ENCODE measurements at regions not wholly inside any gene's neighbourhood (a gene's known extent, or its start where the extent isn't known, plus 50 kb on each side); places are given as distances from the start of the nearest gene placed in this dataset.
"Not testable (repeated sequence)": the region's sequence is repeated elsewhere in the genome, so short reads cannot be mapped to it uniquely, and the experiment has no call there.

DNA sequence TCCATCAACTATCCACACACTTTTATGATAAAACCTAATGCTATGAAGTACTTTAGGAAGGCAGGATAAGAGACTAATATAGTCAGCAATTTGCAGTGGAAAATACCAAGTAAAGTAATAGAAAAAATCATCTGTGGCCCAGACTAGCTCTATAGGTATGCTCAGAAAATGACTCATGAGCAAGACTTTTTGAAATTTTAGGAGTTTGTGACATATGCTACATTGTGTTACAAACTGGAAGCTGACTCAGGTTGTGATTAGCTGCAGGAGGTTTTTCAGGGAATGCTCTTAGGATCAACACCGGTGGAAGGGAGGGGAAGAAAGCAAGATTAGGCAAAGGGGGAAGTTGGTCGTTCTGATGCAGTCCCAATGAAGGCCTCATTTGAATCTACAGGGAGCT is 56.1 kb downstream of the FEZF1 start:
- H3K4me3 ChIP-seq (ENCODE audit: low read length in 2 of 2), result no peak overlapping the region
- no peak for DNase-seq (ENCODE audit: low read depth in 6 of 9, low spot score in 9 of 9)
- H3K36me3 ChIP-seq (ENCODE audit: control insufficient read depth in 2 of 2, insufficient read depth in 2 of 2, low read length in 1 of 2), result no peaks in the 10 kb centered on the region
- no peaks in the 10 kb centered on the region for H3K27me3 ChIP-seq (ENCODE audit: control insufficient read depth in 2 of 2, insufficient read depth in 1 of 2, low read length in 1 of 2)
- WGBS, result 39% methylated on average over 2 of the region's 2 CpGs
- H3K27ac ChIP-seq (ENCODE audit: low read depth in 1 of 2, low read length in 1 of 2), result no peak overlapping the region
- H3K9me3 ChIP-seq (ENCODE audit: control insufficient read depth in 2 of 2, insufficient read depth in 1 of 2, low read length in 1 of 2), result no peaks in the 10 kb centered on the region
- H3K4me1 ChIP-seq (ENCODE audit: control insufficient read depth in 2 of 2, insufficient read depth in 2 of 2, low read length in 2 of 2), result no peaks in the 10 kb centered on the region

DNA sequence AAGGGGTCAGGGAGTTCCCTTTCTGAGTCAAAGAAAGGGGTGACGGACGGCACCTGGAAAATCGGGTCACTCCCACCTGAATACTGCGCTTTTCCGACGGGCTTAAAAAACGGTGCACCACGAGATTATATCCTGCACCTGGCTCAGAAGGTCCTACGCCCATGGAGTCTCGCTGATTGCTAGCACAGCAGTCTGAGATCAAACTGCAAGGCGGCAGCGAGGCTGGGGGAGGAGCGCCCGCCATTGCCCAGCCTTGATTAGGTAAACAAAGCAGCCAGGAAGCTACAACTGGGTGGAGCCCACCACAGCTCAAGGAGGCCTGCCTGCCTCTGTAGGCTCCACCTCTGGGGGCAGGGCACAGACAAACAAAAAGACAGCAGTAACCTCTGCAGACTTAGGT is 65.8 kb downstream of the FEZF1 start:
- not testable (repeated sequence) for H3K27me3 ChIP-seq (ENCODE audit: control insufficient read depth in 2 of 2, insufficient read depth in 1 of 2, low read length in 1 of 2); H3K9me3 ChIP-seq (ENCODE audit: control insufficient read depth in 2 of 2, insufficient read depth in 1 of 2, low read length in 1 of 2); H3K36me3 ChIP-seq (ENCODE audit: control insufficient read depth in 2 of 2, insufficient read depth in 2 of 2, low read length in 1 of 2); H3K4me1 ChIP-seq (ENCODE audit: control insufficient read depth in 2 of 2, insufficient read depth in 2 of 2, low read length in 2 of 2); H3K27ac ChIP-seq (ENCODE audit: low read depth in 1 of 2, low read length in 1 of 2); DNase-seq (ENCODE audit: low read depth in 6 of 9, low spot score in 9 of 9); H3K4me3 ChIP-seq (ENCODE audit: low read length in 2 of 2)
- 93% methylated on average over 14 of the region's 14 CpGs for WGBS

- H3K4me1 ChIP-seq (ENCODE audit: control insufficient read depth in 2 of 2, insufficient read depth in 2 of 2, low read length in 2 of 2); H3K4me3 ChIP-seq (ENCODE audit: low read length in 2 of 2); H3K27ac ChIP-seq (ENCODE audit: low read depth in 1 of 2, low read length in 1 of 2); DNase-seq (ENCODE audit: low read depth in 6 of 9, low spot score in 9 of 9); H3K9me3 ChIP-seq (ENCODE audit: control insufficient read depth in 2 of 2, insufficient read depth in 1 of 2, low read length in 1 of 2); H3K36me3 ChIP-seq (ENCODE audit: control insufficient read depth in 2 of 2, insufficient read depth in 2 of 2, low read length in 1 of 2); H3K27me3 ChIP-seq (ENCODE audit: control insufficient read depth in 2 of 2, insufficient read depth in 1 of 2, low read length in 1 of 2): not testable (repeated sequence)
- WGBS, result 96% methylated on average over 13 of the region's 13 CpGs
Measured at GRCh38 chr7:122238297-122238696, 66.3 kb downstream of the FEZF1 start.

- H3K4me1 ChIP-seq (ENCODE audit: control insufficient read depth in 2 of 2, insufficient read depth in 2 of 2, low read length in 2 of 2), result no peaks in the 10 kb centered on the region
- H3K27ac ChIP-seq (ENCODE audit: low read depth in 1 of 2, low read length in 1 of 2), result no peak overlapping the region
- H3K27me3 ChIP-seq (ENCODE audit: control insufficient read depth in 2 of 2, insufficient read depth in 1 of 2, low read length in 1 of 2), result no peaks in the 10 kb centered on the region
- H3K9me3 ChIP-seq (ENCODE audit: control insufficient read depth in 2 of 2, insufficient read depth in 1 of 2, low read length in 1 of 2), result no peaks in the 10 kb centered on the region
- DNase-seq (ENCODE audit: low read depth in 6 of 9, low spot score in 9 of 9), result no peak
- no peak overlapping the region for H3K4me3 ChIP-seq (ENCODE audit: low read length in 2 of 2)
- H3K36me3 ChIP-seq (ENCODE audit: control insufficient read depth in 2 of 2, insufficient read depth in 2 of 2, low read length in 1 of 2), result no peaks in the 10 kb centered on the region
- 94% methylated on average over 3 of the region's 3 CpGs for WGBS
Measured at GRCh38 chr7:122225874-122226273, 78.7 kb downstream of the FEZF1 start.

DNA sequence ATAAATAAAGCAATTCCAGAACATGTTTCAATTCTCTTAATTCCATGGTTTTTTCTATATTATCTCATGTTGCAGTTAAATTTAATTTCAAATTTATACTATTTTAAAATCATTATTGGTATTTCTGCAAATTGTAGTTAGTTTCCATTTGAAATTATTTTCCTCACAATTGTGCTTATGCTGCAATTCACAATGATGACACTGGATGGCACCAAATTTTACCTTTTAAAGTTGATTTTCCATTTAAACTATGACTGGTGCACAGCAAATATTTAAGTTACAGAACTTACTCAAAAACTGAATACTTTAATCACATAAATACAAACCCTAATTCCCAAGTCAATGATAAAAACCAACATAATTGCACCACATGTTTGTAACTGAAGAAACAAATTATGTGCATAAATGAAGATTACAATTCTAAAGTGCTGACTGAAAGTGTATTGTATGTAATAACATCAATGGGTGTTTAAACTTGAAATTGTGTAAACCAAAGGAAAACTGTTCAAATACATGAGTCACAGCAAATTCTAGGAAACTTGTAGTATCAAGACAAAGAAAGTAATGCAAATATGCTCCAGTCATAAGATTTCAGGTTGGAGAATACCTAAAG is 75.3 kb upstream of the AASS start:
- H3K27ac ChIP-seq (ENCODE audit: low read depth in 1 of 2, low read length in 1 of 2), result no peak overlapping the region
- DNase-seq (ENCODE audit: low read depth in 6 of 9, low spot score in 9 of 9), result peak in 1 of 9 donors; percentile 2

DNA sequence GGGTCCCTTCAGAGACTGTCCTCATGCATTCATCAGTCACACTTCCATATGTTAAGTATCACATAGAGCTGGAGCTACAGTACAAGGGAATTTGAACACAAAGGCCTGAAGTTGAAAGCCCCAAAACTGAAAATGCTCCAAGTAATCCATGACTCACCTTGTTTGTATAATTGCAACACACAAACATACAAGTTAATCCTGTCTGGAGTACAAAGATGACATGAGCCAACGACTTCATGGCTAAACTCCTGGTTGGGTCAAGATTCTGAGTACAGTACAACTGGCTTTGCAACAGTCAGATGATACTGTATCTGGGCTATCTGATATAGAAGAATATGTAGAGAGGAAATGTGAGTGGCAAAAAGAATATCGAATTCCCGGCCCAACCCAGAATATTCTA is 73.1 kb upstream of the AASS start:
- no peak overlapping the region for H3K4me3 ChIP-seq (ENCODE audit: low read length in 2 of 2)
- H3K27me3 ChIP-seq (ENCODE audit: control insufficient read depth in 2 of 2, insufficient read depth in 1 of 2, low read length in 1 of 2), result no peaks in the 10 kb centered on the region
- no peaks in the 10 kb centered on the region for H3K4me1 ChIP-seq (ENCODE audit: control insufficient read depth in 2 of 2, insufficient read depth in 2 of 2, low read length in 2 of 2)
- no peak overlapping the region for H3K27ac ChIP-seq (ENCODE audit: low read depth in 1 of 2, low read length in 1 of 2)
- H3K36me3 ChIP-seq (ENCODE audit: control insufficient read depth in 2 of 2, insufficient read depth in 2 of 2, low read length in 1 of 2), result no peaks in the 10 kb centered on the region
- no peak for DNase-seq (ENCODE audit: low read depth in 6 of 9, low spot score in 9 of 9)
- H3K9me3 ChIP-seq (ENCODE audit: control insufficient read depth in 2 of 2, insufficient read depth in 1 of 2, low read length in 1 of 2), result no peaks in the 10 kb centered on the region
- 64% methylated on average over 3 of the region's 3 CpGs for WGBS

More for the DNA sequence above, 75.3 kb upstream of the AASS start:
- Histone ChIP-seq H3K4me3 (ENCODE audit: low read length in 2 of 2) (no peak overlapping the region), H3K4me1 (ENCODE audit: control insufficient read depth in 2 of 2, insufficient read depth in 2 of 2, low read length in 2 of 2) (no peaks in the 10 kb centered on the region), H3K9me3 (ENCODE audit: control insufficient read depth in 2 of 2, insufficient read depth in 1 of 2, low read length in 1 of 2) (no peaks in the 10 kb centered on the region), H3K27me3 (ENCODE audit: control insufficient read depth in 2 of 2, insufficient read depth in 1 of 2, low read length in 1 of 2) (no peaks in the 10 kb centered on the region), H3K36me3 (ENCODE audit: control insufficient read depth in 2 of 2, insufficient read depth in 2 of 2, low read length in 1 of 2) (no peaks in the 10 kb centered on the region)

GRCh38 chr7:122212754-122213153 is 68.7 kb upstream of the AASS start:
- WGBS, result 76% methylated on average over 1 of the region's 1 CpG
- no peak for DNase-seq (ENCODE audit: low read depth in 6 of 9, low spot score in 9 of 9)
- Histone ChIP-seq H3K4me3 (ENCODE audit: low read length in 2 of 2) (no peak overlapping the region), H3K4me1 (ENCODE audit: control insufficient read depth in 2 of 2, insufficient read depth in 2 of 2, low read length in 2 of 2) (no peaks in the 10 kb centered on the region), H3K27me3 (ENCODE audit: control insufficient read depth in 2 of 2, insufficient read depth in 1 of 2, low read length in 1 of 2) (no peaks in the 10 kb centered on the region), H3K27ac (ENCODE audit: low read depth in 1 of 2, low read length in 1 of 2) (no peak overlapping the region), H3K9me3 (ENCODE audit: control insufficient read depth in 2 of 2, insufficient read depth in 1 of 2, low read length in 1 of 2) (no peaks in the 10 kb centered on the region), H3K36me3 (ENCODE audit: control insufficient read depth in 2 of 2, insufficient read depth in 2 of 2, low read length in 1 of 2) (no peaks in the 10 kb centered on the region)

DNA sequence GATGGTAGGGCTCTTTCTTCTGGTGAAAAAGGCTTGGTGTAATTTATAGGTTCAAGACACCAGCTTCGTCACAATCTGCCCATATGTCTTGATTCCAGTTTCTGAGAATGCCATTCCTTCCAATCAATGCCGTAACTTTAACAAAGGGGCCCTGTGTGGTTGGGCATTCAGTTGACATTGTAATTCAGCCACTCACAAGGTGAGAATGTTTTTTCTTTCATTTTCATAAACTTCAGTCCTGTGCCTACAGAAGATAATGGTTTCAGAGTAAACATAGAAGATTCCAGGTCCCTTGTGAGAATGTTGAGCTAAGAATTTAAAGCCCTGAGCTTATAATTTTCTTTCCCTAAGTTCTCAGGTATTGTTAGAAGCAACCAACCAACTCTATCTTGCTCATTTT is 67.3 kb upstream of the AASS start:
- no peaks in the 10 kb centered on the region for H3K27me3 ChIP-seq (ENCODE audit: control insufficient read depth in 2 of 2, insufficient read depth in 1 of 2, low read length in 1 of 2)
- no peaks in the 10 kb centered on the region for H3K4me1 ChIP-seq (ENCODE audit: control insufficient read depth in 2 of 2, insufficient read depth in 2 of 2, low read length in 2 of 2)
- H3K36me3 ChIP-seq (ENCODE audit: control insufficient read depth in 2 of 2, insufficient read depth in 2 of 2, low read length in 1 of 2), result no peaks in the 10 kb centered on the region
- H3K27ac ChIP-seq (ENCODE audit: low read depth in 1 of 2, low read length in 1 of 2), result no peak overlapping the region
- DNase-seq (ENCODE audit: low read depth in 6 of 9, low spot score in 9 of 9), result no peak
- no peak overlapping the region for H3K4me3 ChIP-seq (ENCODE audit: low read length in 2 of 2)
- 81% methylated on average over 2 of the region's 2 CpGs for WGBS
- H3K9me3 ChIP-seq (ENCODE audit: control insufficient read depth in 2 of 2, insufficient read depth in 1 of 2, low read length in 1 of 2), result no peaks in the 10 kb centered on the region

DNA sequence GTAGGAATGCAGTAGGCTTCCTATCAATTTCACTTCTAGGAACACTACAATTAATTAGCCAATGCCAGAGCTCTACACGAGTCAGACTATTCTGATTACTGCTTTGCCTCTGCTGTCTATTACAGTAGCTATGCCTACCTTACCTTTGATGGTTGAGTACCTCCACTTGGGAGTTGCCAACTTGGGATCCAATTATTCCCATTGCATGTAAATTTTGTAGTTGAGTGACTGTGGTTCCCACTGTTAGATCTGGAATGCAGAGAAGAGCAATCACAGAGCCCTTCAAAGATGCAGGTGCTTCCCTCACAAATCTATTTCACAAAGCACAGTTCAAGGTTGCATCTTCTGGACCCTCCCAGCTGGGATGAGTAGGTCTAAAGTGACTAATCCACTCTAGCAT is 62.9 kb upstream of the AASS start:
- H3K4me3 ChIP-seq (ENCODE audit: low read length in 2 of 2), result no peak overlapping the region
- H3K27me3 ChIP-seq (ENCODE audit: control insufficient read depth in 2 of 2, insufficient read depth in 1 of 2, low read length in 1 of 2), result no peaks in the 10 kb centered on the region
- WGBS, result 96% methylated on average over 1 of the region's 1 CpG
- no peaks in the 10 kb centered on the region for H3K36me3 ChIP-seq (ENCODE audit: control insufficient read depth in 2 of 2, insufficient read depth in 2 of 2, low read length in 1 of 2)
- no peaks in the 10 kb centered on the region for H3K9me3 ChIP-seq (ENCODE audit: control insufficient read depth in 2 of 2, insufficient read depth in 1 of 2, low read length in 1 of 2)
- H3K4me1 ChIP-seq (ENCODE audit: control insufficient read depth in 2 of 2, insufficient read depth in 2 of 2, low read length in 2 of 2), result no peaks in the 10 kb centered on the region
- no peak overlapping the region for H3K27ac ChIP-seq (ENCODE audit: low read depth in 1 of 2, low read length in 1 of 2)
- DNase-seq (ENCODE audit: low read depth in 6 of 9, low spot score in 9 of 9), result no peak

DNA sequence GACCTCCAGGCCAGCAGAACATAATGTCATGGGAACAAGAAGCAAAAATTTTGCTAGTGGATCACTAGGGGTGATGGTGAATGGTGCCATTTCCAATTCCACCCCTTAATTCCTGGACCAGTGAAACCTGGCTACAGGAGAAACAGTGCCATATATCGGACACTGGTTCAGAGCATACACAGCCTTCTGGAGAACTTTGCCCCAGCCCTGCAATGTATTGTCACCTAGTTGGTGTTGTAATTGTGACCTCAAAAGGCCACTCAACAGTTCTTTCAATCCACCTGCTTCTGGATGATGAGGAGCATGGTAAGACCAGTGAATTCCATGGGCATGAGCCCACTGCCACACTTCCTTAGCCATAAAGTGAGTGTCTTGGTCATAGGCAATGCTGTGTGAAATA is 59.8 kb upstream of the AASS start:
- H3K4me1 ChIP-seq (ENCODE audit: control insufficient read depth in 2 of 2, insufficient read depth in 2 of 2, low read length in 2 of 2), result no peaks in the 10 kb centered on the region
- H3K9me3 ChIP-seq (ENCODE audit: control insufficient read depth in 2 of 2, insufficient read depth in 1 of 2, low read length in 1 of 2), result no peaks in the 10 kb centered on the region
- WGBS, result 98% methylated on average over 1 of the region's 1 CpG
- no peaks in the 10 kb centered on the region for H3K36me3 ChIP-seq (ENCODE audit: control insufficient read depth in 2 of 2, insufficient read depth in 2 of 2, low read length in 1 of 2)
- no peak overlapping the region for H3K4me3 ChIP-seq (ENCODE audit: low read length in 2 of 2)
- no peaks in the 10 kb centered on the region for H3K27me3 ChIP-seq (ENCODE audit: control insufficient read depth in 2 of 2, insufficient read depth in 1 of 2, low read length in 1 of 2)
- no peak for DNase-seq (ENCODE audit: low read depth in 6 of 9, low spot score in 9 of 9)
- H3K27ac ChIP-seq (ENCODE audit: low read depth in 1 of 2, low read length in 1 of 2), result no peak overlapping the region

Measured in thymus (tissue), 11 donors.